WERI-Rb-1 (cell line): ENCODE measurements at regions not wholly inside any gene's neighbourhood (a gene's known extent, or its start where the extent isn't known, plus 50 kb on each side); places are given as distances from the start of the nearest gene placed in this dataset.
"Not testable (repeated sequence)": the region's sequence is repeated elsewhere in the genome, so short reads cannot be mapped to it uniquely, and the experiment has no call there.

Experiments
- DNase-seq: peaks from one replicate; pipeline ENCODE4 v3.0.0-alpha.2; 2020
- H3K27ac ChIP-seq: fragments of 250-450 bp; sonication (Bioruptor Pico); 2 replicates; pipeline ENCODE4 v1.5.1; 2020; ENCODE audit warnings: mild to moderate bottlenecking, moderate library complexity
- H3K27me3 ChIP-seq: fragments of 250-450 bp; sonication (Bioruptor Pico); 2 replicates; pipeline ENCODE4 v1.5.1; 2021; ENCODE audit warnings: mild to moderate bottlenecking, low read depth, moderate library complexity; ENCODE audit not compliant: insufficient read depth, severe bottlenecking
- H3K36me3 ChIP-seq: fragments of 250-450 bp; sonication (Bioruptor Pico); 2 replicates; pipeline ENCODE4 v1.5.1; 2020; ENCODE audit warnings: mild to moderate bottlenecking, moderate library complexity
- H3K4me3 ChIP-seq: 2 replicates; pipeline ENCODE4 v1.5.1; 2011; ENCODE audit warnings: low read depth, mild to moderate bottlenecking, control low read depth, low read length
- H3K9me3 ChIP-seq: fragments of 250-450 bp; sonication (Bioruptor Pico); 2 replicates; pipeline ENCODE4 v1.5.1; 2021; ENCODE audit warnings: mild to moderate bottlenecking, moderate library complexity; ENCODE audit not compliant: severe bottlenecking
- CTCF ChIP-seq: IDR thresholded peaks from 2 replicates; pipeline ENCODE4 v1.5.1; 2011; ENCODE audit warnings: low read depth, mild to moderate bottlenecking, control low read depth, inconsistent platforms, low read length

GRCh38 chr5:112485934-112486355 lies 66.9 kb upstream of the EPB41L4A start:
- H3K9me3 ChIP-seq: no peaks in the 10 kb centered on the region
- no peak overlapping the region for H3K27ac ChIP-seq
- TF ChIP-seq CTCF: no peak
- H3K27me3 ChIP-seq: no peaks in the 10 kb centered on the region
- no peak overlapping the region for H3K4me3 ChIP-seq
- no peaks in the 10 kb centered on the region for H3K36me3 ChIP-seq
- no peak for DNase-seq

GRCh38 chr5:112491257-112491656 lies 72.2 kb upstream of the EPB41L4A start:
- peak; percentile 12 for DNase-seq
- no peaks in the 10 kb centered on the region for H3K9me3 ChIP-seq
- TF ChIP-seq CTCF: peak; percentile 38
- no peak overlapping the region for H3K27ac ChIP-seq
- H3K36me3 ChIP-seq: no peaks in the 10 kb centered on the region
- no peak overlapping the region for H3K4me3 ChIP-seq
- no peaks in the 10 kb centered on the region for H3K27me3 ChIP-seq

- Histone ChIP-seq H3K4me3 (no peak overlapping the region), H3K27ac (no peak overlapping the region), H3K9me3 (no peaks in the 10 kb centered on the region), H3K36me3 (no peaks in the 10 kb centered on the region), H3K27me3 (no peaks in the 10 kb centered on the region)
- DNase-seq: peak; percentile 75
- TF ChIP-seq CTCF: peak; percentile 84
Measured at GRCh38 chr5:112492291-112492690, 73.2 kb upstream of the EPB41L4A start.

GRCh38 chr5:112503749-112504501 lies 84.8 kb upstream of the EPB41L4A start:
- H3K9me3 ChIP-seq, H3K4me3 ChIP-seq, H3K27ac ChIP-seq, H3K36me3 ChIP-seq, H3K27me3 ChIP-seq: not testable (repeated sequence)
- DNase-seq: peak; percentile 20

GRCh38 chr5:112509097-112509496 lies 90.0 kb upstream of the EPB41L4A start:
- not testable (repeated sequence) for H3K36me3 ChIP-seq, H3K9me3 ChIP-seq, H3K27me3 ChIP-seq, H3K4me3 ChIP-seq, H3K27ac ChIP-seq, DNase-seq

GRCh38 chr5:112511920-112512319 lies 92.8 kb upstream of the EPB41L4A start:
- DNase-seq: no peak
- Histone ChIP-seq H3K9me3 (no peaks in the 10 kb centered on the region), H3K4me3 (no peak overlapping the region), H3K27ac (no peak overlapping the region), H3K36me3 (no peaks in the 10 kb centered on the region), H3K27me3 (no peaks in the 10 kb centered on the region)
- TF ChIP-seq CTCF: no peak

- no peak for DNase-seq
- H3K9me3 ChIP-seq: peaks cover 2% of the 10 kb centered on the region
Measured at GRCh38 chr5:112512901-112513300, 93.8 kb upstream of the EPB41L4A start.

More at GRCh38 chr5:112512901-112513300, 93.8 kb upstream of the EPB41L4A start:
- no peaks in the 10 kb centered on the region for H3K27me3 ChIP-seq
- no peak overlapping the region for H3K27ac ChIP-seq
- H3K4me3 ChIP-seq: no peak overlapping the region
- no peak for TF ChIP-seq CTCF
- H3K36me3 ChIP-seq: no peaks in the 10 kb centered on the region
